ENCODE measurements at regions not wholly inside any gene's neighbourhood (a gene's known extent, or its start where the extent isn't known, plus 50 kb on each side); places are given as distances from the start of the nearest gene placed in this dataset.
A peak's percentile ranks its signal among the peaks of the same experiment; 100 is the strongest.

- Histone ChIP-seq H3K27ac (ENCODE audit: low read depth) (no peak overlapping the region), H3F3A (replicated peaks; ENCODE audit: low read depth) (peaks cover 2% of the 10 kb centered on the region; the same call in 1 of the 2 replicates), H2AFZ (no peak overlapping the region), H3K36me3 (ENCODE audit: insufficient read depth) (no peaks in the 10 kb centered on the region; the same call in 1 of the 2 replicates), H3K27me3 (ENCODE audit: insufficient read depth) (no peaks in the 10 kb centered on the region), H3K9me2 (ENCODE audit: insufficient read depth) (no peaks in the 10 kb centered on the region; the same call in 1 of the 2 replicates), H4K20me1 (replicated peaks; ENCODE audit: insufficient read depth) (no peaks in the 10 kb centered on the region), H3K79me2 (replicated peaks; ENCODE audit: insufficient read depth) (no peaks in the 10 kb centered on the region), H3K4me3 (no peak overlapping the region), H3K4me2 (peak overlapping the region; percentile 65), H3K4me1 (ENCODE audit: insufficient read depth) (peaks cover 42% of the 10 kb centered on the region)
- ATAC-seq = no peak
- H3K9me3 Mint-ChIP-seq = peaks cover 40% of the 10 kb centered on the region
- TF ChIP-seq NANOG (IDR thresholded peaks at IDR 0.05; ENCODE audit: borderline replicate concordance) = no peak
- TF ChIP-seq POLR2AphosphoS5 (IDR thresholded peaks at IDR 0.05; ENCODE audit: low read depth) = no peak
- no peak for TF ChIP-seq ZNF331 (CRISPR knock-in tag; IDR thresholded peaks at IDR 0.05; ENCODE audit: low read depth)
- no peak for TF ChIP-seq EZH2phosphoT487 (IDR thresholded peaks at IDR 0.05; ENCODE audit: unreplicated experiment)
- TF ChIP-seq REST (IDR thresholded peaks at IDR 0.05; ENCODE audit: unreplicated experiment) = no peak
- TF ChIP-seq ZNF462 (CRISPR knock-in tag; IDR thresholded peaks at IDR 0.05) = no peak
- TF ChIP-seq EZH2 (IDR thresholded peaks at IDR 0.05; ENCODE audit: low read depth, unreplicated experiment) = no peak
- TF ChIP-seq JUNB (IDR thresholded peaks at IDR 0.05; ENCODE audit: unreplicated experiment) = no peak
- TF ChIP-seq ZNF114 (CRISPR knock-in tag; IDR thresholded peaks at IDR 0.05) = no peak
- no peak for TF ChIP-seq STAT1 (IDR thresholded peaks at IDR 0.05; ENCODE audit: unreplicated experiment)
- H3K4me3 Mint-ChIP-seq = no peak overlapping the region
- peaks cover 28% of the 10 kb centered on the region for H3K4me1 Mint-ChIP-seq
- H3K36me3 Mint-ChIP-seq (ENCODE audit: low read depth) = peaks cover 32% of the 10 kb centered on the region
- no peak for DNase-seq (ENCODE audit: low spot score)
- H3K27ac Mint-ChIP-seq = no peak overlapping the region
- peaks cover 15% of the 10 kb centered on the region for H3K27me3 Mint-ChIP-seq (ENCODE audit: insufficient read depth, low read depth, poor library complexity)
Observed at GRCh38 chr9:77127071-77127470, 50.3 kb upstream of the VPS13A start.

Data from GM23338 (cell line).